Ascending aorta (tissue), 2 donors: ENCODE measurements at regions not wholly inside any gene's neighbourhood (a gene's known extent, or its start where the extent isn't known, plus 50 kb on each side); places are given as distances from the start of the nearest gene placed in this dataset.

Source experiments
- DNase-seq, 2 donors: peaks; one replicate each; pipeline ENCODE4 v3.0.0-alpha.2; 2019; ENCODE audit warnings: low spot score in 2 of 2
- H3K27ac ChIP-seq, 2 donors: fragments of 200-600 bp; sonication (generic); one replicate each; pipeline ENCODE4 v1.5.1; 2016 to 2017; ENCODE audit warnings: mild to moderate bottlenecking in 1 of 2
- H3K27me3 ChIP-seq: fragments of 200-600 bp; sonication (generic); one replicate; pipeline ENCODE4 v1.5.1; 2017
- H3K36me3 ChIP-seq, 2 donors: fragments of 200-600 bp; sonication (generic); one replicate each; pipeline ENCODE4 v1.5.1; 2016
- H3K4me1 ChIP-seq, 2 donors: fragments of 200-600 bp; sonication (generic); one replicate each; pipeline ENCODE4 v1.5.1; 2016 to 2017; ENCODE audit warnings: mild to moderate bottlenecking in 1 of 2
- H3K4me3 ChIP-seq, 2 donors: fragments of 200-600 bp; sonication (generic); one replicate each; pipeline ENCODE4 v1.5.1; 2016 to 2017; ENCODE audit warnings: mild to moderate bottlenecking in 1 of 2
- H3K9me3 ChIP-seq, 2 donors: fragments of 200-600 bp; sonication (generic); one replicate each; pipeline ENCODE4 v1.5.1; 2016
- CTCF ChIP-seq, 3 experiments: fragments of 200-600 bp in 2 of 3; fragments of 450-650 bp in 1 of 3; sonication (generic) in 2 of 3; IDR thresholded peaks; one replicate each; pipeline ENCODE4 v1.5.1; 2016 to 2019; ENCODE audit warnings: antibody characterized with exemption in 3 of 3, mild to moderate bottlenecking in 1 of 3, moderate library complexity in 1 of 3
- intact Hi-C: fragments of 100-400 bp; cut with DNase I; formaldehyde crosslinking; loops from one replicate; pipeline ENCODE4 v1.15.1; 2023

- TF ChIP-seq CTCF (IDR thresholded peaks at IDR 0.05) = no peak
- no peak for DNase-seq
- Histone ChIP-seq H3K27ac (no peak overlapping the region), H3K4me3 (no peak overlapping the region), H3K9me3 (no peaks in the 10 kb centered on the region), H3K36me3 (no peaks in the 10 kb centered on the region), H3K4me1 (no peaks in the 10 kb centered on the region), H3K27me3 (no peaks in the 10 kb centered on the region)
- intact Hi-C loops = no loop called here
These were observed 977.0 kb downstream of the TBC1D22A start for GRCh38 chr22:47739291-47740015.

GRCh38 chr22:47738472-47739013, 976.1 kb downstream of the TBC1D22A start:
- no peaks in the 10 kb centered on the region for H3K27me3 ChIP-seq
- H3K36me3 ChIP-seq = no peaks in the 10 kb centered on the region
- no peak overlapping the region for H3K4me3 ChIP-seq
- H3K4me1 ChIP-seq = no peaks in the 10 kb centered on the region
- no peak for DNase-seq
- TF ChIP-seq CTCF (IDR thresholded peaks at IDR 0.05) = no peak
- intact Hi-C loops = no loop called here
- no peak overlapping the region for H3K27ac ChIP-seq
- no peaks in the 10 kb centered on the region for H3K9me3 ChIP-seq

GRCh38 chr22:47736186-47737034, 974.0 kb downstream of the TBC1D22A start:
- Histone ChIP-seq H3K4me3 (no peak overlapping the region), H3K27ac (no peak overlapping the region), H3K27me3 (no peaks in the 10 kb centered on the region), H3K36me3 (no peaks in the 10 kb centered on the region), H3K9me3 (no peaks in the 10 kb centered on the region), H3K4me1 (no peaks in the 10 kb centered on the region)
- no peak for TF ChIP-seq CTCF (IDR thresholded peaks at IDR 0.05)
- no peak for DNase-seq
- intact Hi-C loops = no loop called here

- H3K4me1 ChIP-seq = no peaks in the 10 kb centered on the region
- H3K36me3 ChIP-seq = no peaks in the 10 kb centered on the region
- no peak overlapping the region for H3K4me3 ChIP-seq
- no peaks in the 10 kb centered on the region for H3K9me3 ChIP-seq
- intact Hi-C loops = no loop called here
- TF ChIP-seq CTCF (IDR thresholded peaks at IDR 0.05) = no peak
- H3K27me3 ChIP-seq = no peaks in the 10 kb centered on the region
- no peak for DNase-seq
- H3K27ac ChIP-seq = no peak overlapping the region
These were observed 972.1 kb downstream of the TBC1D22A start for GRCh38 chr22:47734511-47734910.

GRCh38 chr22:47727641-47728040, 965.2 kb downstream of the TBC1D22A start:
- intact Hi-C loops = no loop called here
- no peak overlapping the region for H3K4me3 ChIP-seq
- no peaks in the 10 kb centered on the region for H3K27me3 ChIP-seq
- H3K27ac ChIP-seq = no peak overlapping the region
- H3K9me3 ChIP-seq = no peaks in the 10 kb centered on the region
- no peaks in the 10 kb centered on the region for H3K36me3 ChIP-seq
- no peak for DNase-seq
- H3K4me1 ChIP-seq = no peaks in the 10 kb centered on the region
- TF ChIP-seq CTCF (IDR thresholded peaks at IDR 0.05) = no peak
